Smooth muscle cell (in vitro differentiated cells): ENCODE measurements at regions not wholly inside any gene's neighbourhood (a gene's known extent, or its start where the extent isn't known, plus 50 kb on each side); places are given as distances from the start of the nearest gene placed in this dataset.

Source experiments
- DNase-seq: peaks from one replicate; lab custom pipeline; 2025; ENCODE audit not compliant: unreplicated experiment; lab: John Stamatoyannopoulos, UW
- H2AFZ ChIP-seq: fragments of 200-600 bp; sonication (generic); 2 replicates; pipeline ENCODE4 v1.6.0; 2016; ENCODE audit warnings: antibody characterized with exemption, low read depth, mild to moderate bottlenecking
- H3F3A ChIP-seq: fragments of 200-600 bp; sonication (generic); 2 replicates; pipeline ENCODE4 v1.6.0; 2017; ENCODE audit warnings: antibody characterized with exemption, low read depth
- H3K27ac ChIP-seq: fragments of 200-600 bp; sonication (generic); 2 replicates; pipeline ENCODE4 v1.5.1; 2016; ENCODE audit warnings: low read depth, mild to moderate bottlenecking
- H3K27me3 ChIP-seq: fragments of 200-600 bp; sonication (generic); 2 replicates; pipeline ENCODE4 v1.6.1; 2016; ENCODE audit warnings: low read depth, mild to moderate bottlenecking
- H3K36me3 ChIP-seq: fragments of 200-600 bp; sonication (generic); 2 replicates; pipeline ENCODE4 v1.5.1; 2016; ENCODE audit warnings: low read depth
- H3K4me1 ChIP-seq: fragments of 200-600 bp; sonication (generic); 2 replicates; pipeline ENCODE4 v1.5.1; 2016; ENCODE audit warnings: low read depth
- H3K4me2 ChIP-seq: fragments of 200-600 bp; sonication (generic); 2 replicates; pipeline ENCODE4 v1.6.0; 2016; ENCODE audit warnings: mild to moderate bottlenecking
- H3K4me3 ChIP-seq: fragments of 200-600 bp; sonication (generic); 2 replicates; pipeline ENCODE4 v1.5.1; 2016; ENCODE audit warnings: mild to moderate bottlenecking
- H3K79me2 ChIP-seq: fragments of 200-600 bp; sonication (generic); 2 replicates; pipeline ENCODE4 v1.6.0; 2016; ENCODE audit warnings: low read depth, mild to moderate bottlenecking
- H3K9ac ChIP-seq: fragments of 200-600 bp; sonication (generic); 2 replicates; pipeline ENCODE4 v1.6.0; 2016; ENCODE audit warnings: low read depth
- H3K9me3 ChIP-seq: fragments of 200-600 bp; sonication (generic); replicated peaks from 2 replicates; pipeline ENCODE4 v1.5.1; 2016; ENCODE audit warnings: low read depth
- H4K20me1 ChIP-seq: fragments of 200-600 bp; sonication (generic); 2 replicates; pipeline ENCODE4 v1.6.0; 2016; ENCODE audit warnings: low read depth
- WGBS: methylation state at CpG from one replicate; pipeline ENCODE4 v1.1.7; 2016; ENCODE audit warnings: low lambda C conversion rate; 5-methylcytosine and 5-hydroxymethylcytosine counted together
- TF ChIP-seq, protein P1 (sequence below): fragments of 200-600 bp; sonication (generic); IDR thresholded peaks from 2 replicates; pipeline ENCODE4 v1.5.1; 2017; ENCODE audit warnings: borderline replicate concordance, mild to moderate bottlenecking, antibody characterized with exemption; ENCODE audit not compliant: insufficient read depth, poor library complexity, severe bottlenecking

GRCh38 chr19:23482829-23483228 is 87.6 kb upstream of the ZNF91 start:
- H3K4me2 ChIP-seq, result no peak overlapping the region
- no peak overlapping the region for H2AFZ ChIP-seq
- H3K27me3 ChIP-seq, result no peaks in the 10 kb centered on the region
- TF ChIP-seq, protein P1, sequence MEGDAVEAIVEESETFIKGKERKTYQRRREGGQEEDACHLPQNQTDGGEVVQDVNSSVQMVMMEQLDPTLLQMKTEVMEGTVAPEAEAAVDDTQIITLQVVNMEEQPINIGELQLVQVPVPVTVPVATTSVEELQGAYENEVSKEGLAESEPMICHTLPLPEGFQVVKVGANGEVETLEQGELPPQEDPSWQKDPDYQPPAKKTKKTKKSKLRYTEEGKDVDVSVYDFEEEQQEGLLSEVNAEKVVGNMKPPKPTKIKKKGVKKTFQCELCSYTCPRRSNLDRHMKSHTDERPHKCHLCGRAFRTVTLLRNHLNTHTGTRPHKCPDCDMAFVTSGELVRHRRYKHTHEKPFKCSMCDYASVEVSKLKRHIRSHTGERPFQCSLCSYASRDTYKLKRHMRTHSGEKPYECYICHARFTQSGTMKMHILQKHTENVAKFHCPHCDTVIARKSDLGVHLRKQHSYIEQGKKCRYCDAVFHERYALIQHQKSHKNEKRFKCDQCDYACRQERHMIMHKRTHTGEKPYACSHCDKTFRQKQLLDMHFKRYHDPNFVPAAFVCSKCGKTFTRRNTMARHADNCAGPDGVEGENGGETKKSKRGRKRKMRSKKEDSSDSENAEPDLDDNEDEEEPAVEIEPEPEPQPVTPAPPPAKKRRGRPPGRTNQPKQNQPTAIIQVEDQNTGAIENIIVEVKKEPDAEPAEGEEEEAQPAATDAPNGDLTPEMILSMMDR, result no peak
- H3K9ac ChIP-seq, result no peak overlapping the region
- H3K27ac ChIP-seq, result no peak overlapping the region
- H3K36me3 ChIP-seq, result no peaks in the 10 kb centered on the region
- H3K9me3 ChIP-seq, result no peaks in the 10 kb centered on the region
- DNase-seq, result no peak
- H3F3A ChIP-seq, result no peaks in the 10 kb centered on the region
- H3K4me1 ChIP-seq, result no peaks in the 10 kb centered on the region
- H3K4me3 ChIP-seq, result no peak overlapping the region
- WGBS, result 76% methylated on average over 5 of the region's 5 CpGs
- H3K79me2 ChIP-seq, result no peaks in the 10 kb centered on the region
- H4K20me1 ChIP-seq, result no peaks in the 10 kb centered on the region

DNA sequence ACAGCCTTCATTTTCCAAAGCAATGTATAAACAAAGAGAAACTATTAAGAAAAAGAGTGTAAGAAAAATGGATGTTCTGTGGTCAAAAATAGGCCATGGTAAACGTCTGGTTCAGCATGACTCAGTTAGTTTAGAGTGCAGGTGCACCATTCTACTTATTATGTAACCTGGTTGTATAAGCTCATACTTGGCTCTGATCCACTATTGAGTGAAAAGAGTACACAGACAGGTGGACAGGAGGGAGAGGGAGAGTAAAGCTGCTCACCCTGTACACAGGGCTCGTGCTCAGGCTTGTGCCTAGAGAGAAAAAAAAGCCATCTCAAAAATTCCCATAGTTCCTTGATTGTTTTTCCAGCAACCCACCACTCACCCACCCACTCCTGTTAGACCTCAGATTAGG is 85.8 kb upstream of the ZNF91 start:
- Histone ChIP-seq H3K4me1 (no peaks in the 10 kb centered on the region), H3K9me3 (no peaks in the 10 kb centered on the region), H3K27me3 (no peaks in the 10 kb centered on the region), H3K27ac (no peak overlapping the region), H2AFZ (no peak overlapping the region), H3K79me2 (no peaks in the 10 kb centered on the region), H3F3A (no peaks in the 10 kb centered on the region), H3K4me2 (no peak overlapping the region), H4K20me1 (no peaks in the 10 kb centered on the region), H3K36me3 (no peaks in the 10 kb centered on the region), H3K4me3 (no peak overlapping the region), H3K9ac (no peak overlapping the region)
- 30% methylated on average over 2 of the region's 2 CpGs for WGBS
- TF ChIP-seq, protein P1, result no peak
- DNase-seq, result no peak

GRCh38 chr19:23475477-23475876 is 80.2 kb upstream of the ZNF91 start:
- Histone ChIP-seq H4K20me1 (no peaks in the 10 kb centered on the region), H3K4me1 (no peaks in the 10 kb centered on the region), H3K79me2 (no peaks in the 10 kb centered on the region), H3K27ac (no peak overlapping the region), H3K9ac (no peak overlapping the region), H2AFZ (no peak overlapping the region), H3K36me3 (no peaks in the 10 kb centered on the region), H3K9me3 (peaks cover 6% of the 10 kb centered on the region), H3F3A (no peaks in the 10 kb centered on the region), H3K4me3 (no peak overlapping the region), H3K27me3 (no peaks in the 10 kb centered on the region), H3K4me2 (no peak overlapping the region)
- TF ChIP-seq, protein P1, result no peak
- 52% methylated on average over 2 of the region's 2 CpGs for WGBS
- no peak for DNase-seq

- Histone ChIP-seq H3K4me1 (no peaks in the 10 kb centered on the region), H3K9ac (no peak overlapping the region), H3K36me3 (no peaks in the 10 kb centered on the region), H3K4me3 (no peak overlapping the region), H3F3A (no peaks in the 10 kb centered on the region), H3K9me3 (peaks cover 6% of the 10 kb centered on the region), H2AFZ (no peak overlapping the region), H3K4me2 (no peak overlapping the region), H3K79me2 (no peaks in the 10 kb centered on the region), H3K27me3 (no peaks in the 10 kb centered on the region), H3K27ac (no peak overlapping the region), H4K20me1 (no peaks in the 10 kb centered on the region)
- no peak for DNase-seq
- TF ChIP-seq, protein P1, result no peak
Observed at GRCh38 chr19:23474761-23475160, 79.5 kb upstream of the ZNF91 start.
